ENCODE measurements at regions not wholly inside any gene's neighbourhood (a gene's known extent, or its start where the extent isn't known, plus 50 kb on each side); places are given as distances from the start of the nearest gene placed in this dataset.

DNA sequence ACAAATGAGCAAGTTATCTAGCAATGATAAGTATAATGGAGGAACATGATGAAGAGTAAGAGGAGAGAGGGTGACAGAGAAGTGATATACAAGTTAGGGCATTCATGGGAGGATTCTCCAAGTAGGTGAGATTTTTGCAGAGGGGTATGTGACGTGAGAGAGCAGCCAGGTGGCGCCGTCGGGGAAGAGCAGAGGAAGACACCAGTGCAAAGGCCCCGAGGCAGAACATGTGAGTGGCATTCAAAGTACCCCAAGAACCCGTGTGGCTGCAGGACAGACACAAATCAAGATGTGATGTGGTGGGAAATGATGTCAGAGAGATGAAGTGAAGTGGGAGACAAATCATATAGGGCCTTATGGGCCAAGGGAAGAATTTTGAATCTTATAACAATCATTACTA is 81.8 kb upstream of the GRM7 start:
- Histone ChIP-seq H3K27ac (no peak overlapping the region), H3K4me3 (no peak overlapping the region), H3K9me3 (no peaks in the 10 kb centered on the region), H3K36me3 (no peaks in the 10 kb centered on the region), H3K27me3 (replicated peaks in 1 of 7) (no peaks in the 10 kb centered on the region), H3K4me1 (no peaks in the 10 kb centered on the region)
- intact Hi-C loops (cut with DNase I; ENCODE audit: low total_unique reads): no loop called here
- no peak for DNase-seq
- no peak for TF ChIP-seq POLR2A (IDR thresholded peaks at IDR 0.05)
- TF ChIP-seq, protein P1, sequence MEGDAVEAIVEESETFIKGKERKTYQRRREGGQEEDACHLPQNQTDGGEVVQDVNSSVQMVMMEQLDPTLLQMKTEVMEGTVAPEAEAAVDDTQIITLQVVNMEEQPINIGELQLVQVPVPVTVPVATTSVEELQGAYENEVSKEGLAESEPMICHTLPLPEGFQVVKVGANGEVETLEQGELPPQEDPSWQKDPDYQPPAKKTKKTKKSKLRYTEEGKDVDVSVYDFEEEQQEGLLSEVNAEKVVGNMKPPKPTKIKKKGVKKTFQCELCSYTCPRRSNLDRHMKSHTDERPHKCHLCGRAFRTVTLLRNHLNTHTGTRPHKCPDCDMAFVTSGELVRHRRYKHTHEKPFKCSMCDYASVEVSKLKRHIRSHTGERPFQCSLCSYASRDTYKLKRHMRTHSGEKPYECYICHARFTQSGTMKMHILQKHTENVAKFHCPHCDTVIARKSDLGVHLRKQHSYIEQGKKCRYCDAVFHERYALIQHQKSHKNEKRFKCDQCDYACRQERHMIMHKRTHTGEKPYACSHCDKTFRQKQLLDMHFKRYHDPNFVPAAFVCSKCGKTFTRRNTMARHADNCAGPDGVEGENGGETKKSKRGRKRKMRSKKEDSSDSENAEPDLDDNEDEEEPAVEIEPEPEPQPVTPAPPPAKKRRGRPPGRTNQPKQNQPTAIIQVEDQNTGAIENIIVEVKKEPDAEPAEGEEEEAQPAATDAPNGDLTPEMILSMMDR (IDR thresholded peaks at IDR 0.05 in 8 of 11, conservative IDR thresholded peaks at IDR 0.05 in 3 of 11): no peak
- no peak for TF ChIP-seq POLR2AphosphoS5 (IDR thresholded peaks at IDR 0.05)
- WGBS, 5 donors: 80 to 91% (median 87%) methylated on average over 6 of the region's 6 CpGs

DNA sequence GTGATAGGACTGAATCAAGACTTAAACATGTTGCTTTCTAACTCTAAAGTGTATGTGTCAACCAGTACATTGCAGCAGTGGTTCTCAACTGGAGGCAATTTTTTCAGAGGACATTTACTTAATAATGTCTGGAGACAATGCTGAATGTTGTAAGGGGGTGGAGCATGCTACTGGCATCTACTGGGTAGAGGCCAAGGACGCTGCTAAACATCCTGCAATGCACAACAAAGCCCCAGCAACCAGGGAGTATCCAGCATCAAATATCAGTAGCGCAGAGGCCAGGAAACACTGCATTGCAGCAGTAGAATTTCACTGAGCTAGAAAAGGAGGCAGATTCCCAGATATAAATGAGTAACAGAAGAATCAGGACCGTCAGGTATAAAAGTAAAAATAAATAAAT is 79.8 kb upstream of the GRM7 start:
- H3K9me3 ChIP-seq: no peaks in the 10 kb centered on the region
- no peaks in the 10 kb centered on the region for H3K36me3 ChIP-seq
- no peaks in the 10 kb centered on the region for H3K4me1 ChIP-seq
- no peak overlapping the region for H3K27ac ChIP-seq
- TF ChIP-seq, protein P1 (IDR thresholded peaks at IDR 0.05 in 8 of 11, conservative IDR thresholded peaks at IDR 0.05 in 3 of 11): no peak
- TF ChIP-seq POLR2A (IDR thresholded peaks at IDR 0.05) (no peak), POLR2AphosphoS5 (IDR thresholded peaks at IDR 0.05) (no peak)
- intact Hi-C loops (cut with DNase I; ENCODE audit: low total_unique reads): no loop called here
- 56 to 75% (median 64%) methylated on average over 3 of the region's 3 CpGs for WGBS, 5 donors
- H3K4me3 ChIP-seq: no peak overlapping the region
- no peaks in the 10 kb centered on the region for H3K27me3 ChIP-seq (replicated peaks in 1 of 7)
- no peak for DNase-seq

- no peaks in the 10 kb centered on the region for H3K9me3 ChIP-seq
- H3K27me3 ChIP-seq (replicated peaks in 1 of 7): no peaks in the 10 kb centered on the region
- H3K4me1 ChIP-seq: no peaks in the 10 kb centered on the region
- intact Hi-C loops (cut with DNase I; ENCODE audit: low total_unique reads): no loop called here
- H3K27ac ChIP-seq: no peak overlapping the region
- no peak for DNase-seq
- TF ChIP-seq POLR2A (IDR thresholded peaks at IDR 0.05) (no peak), POLR2AphosphoS5 (IDR thresholded peaks at IDR 0.05) (no peak)
- TF ChIP-seq, protein P1 (IDR thresholded peaks at IDR 0.05 in 8 of 11, conservative IDR thresholded peaks at IDR 0.05 in 3 of 11): no peak
- no peak overlapping the region for H3K4me3 ChIP-seq
- WGBS, 5 donors: 35 to 66% (median 44%) methylated on average over 2 of the region's 2 CpGs
- H3K36me3 ChIP-seq: no peaks in the 10 kb centered on the region
Measured at GRCh38 chr3:6785726-6786125, 75.2 kb upstream of the GRM7 start.

- intact Hi-C loops (cut with DNase I; ENCODE audit: low total_unique reads): no loop called here
Measured at GRCh38 chr3:6791161-6791560, 69.8 kb upstream of the GRM7 start.

More at GRCh38 chr3:6791161-6791560, 69.8 kb upstream of the GRM7 start:
- Histone ChIP-seq H3K36me3 (no peaks in the 10 kb centered on the region), H3K9me3 (no peaks in the 10 kb centered on the region), H3K27ac (no peak overlapping the region), H3K27me3 (replicated peaks in 1 of 7) (no peaks in the 10 kb centered on the region), H3K4me3 (no peak overlapping the region), H3K4me1 (no peaks in the 10 kb centered on the region)
- no peak for TF ChIP-seq POLR2AphosphoS5 (IDR thresholded peaks at IDR 0.05)
- TF ChIP-seq, protein P1 (IDR thresholded peaks at IDR 0.05 in 8 of 11, conservative IDR thresholded peaks at IDR 0.05 in 3 of 11): no peak
- no peak for DNase-seq
- WGBS, 5 donors: 55 to 73% (median 66%) methylated on average over 2 of the region's 2 CpGs

Measured in spleen (tissue), 11 donors.